ENCODE measurements at regions not wholly inside any gene's neighbourhood (a gene's known extent, or its start where the extent isn't known, plus 50 kb on each side); places are given as distances from the start of the nearest gene placed in this dataset.

DNA sequence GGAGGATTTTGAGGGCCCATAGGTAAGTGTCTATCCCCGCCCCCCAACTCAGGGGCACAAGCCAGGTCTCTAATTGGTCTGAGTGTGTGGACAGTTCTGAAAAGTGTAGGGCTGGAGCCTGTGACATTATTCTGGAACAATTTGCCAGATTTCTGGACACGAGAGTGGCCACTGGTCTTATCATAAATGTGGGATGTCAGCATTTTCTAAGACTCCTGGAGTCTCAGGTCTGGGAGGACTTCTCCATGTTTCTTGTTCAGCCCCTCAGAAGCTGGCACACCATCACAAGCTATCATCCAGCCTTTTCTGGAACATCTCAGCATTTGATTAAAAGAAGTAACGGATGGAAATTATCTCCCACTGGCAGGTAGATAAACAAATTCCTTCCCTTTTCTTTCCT, 141.4 kb downstream of the SEC61B start:
- no peak for TF ChIP-seq CTCF (conservative IDR thresholded peaks at IDR 0.05)
- H3K4me1 ChIP-seq (ENCODE audit: insufficient read depth, low read length): no peaks in the 10 kb centered on the region
- H3T11ph ChIP-seq (ENCODE audit: low read length): no peak overlapping the region
- H3K56ac ChIP-seq (ENCODE audit: insufficient read length, low read depth, low read length): no peak overlapping the region
- H3K4ac ChIP-seq (ENCODE audit: low read depth, low read length): no peak overlapping the region
- no peak overlapping the region for H4K5ac ChIP-seq (ENCODE audit: insufficient read length, low read depth, low read length)
- peaks cover 13% of the 10 kb centered on the region for H3K27me3 Mint-ChIP-seq (ENCODE audit: low read depth)
- no peaks in the 10 kb centered on the region for H3K9me3 ChIP-seq (ENCODE audit: control insufficient read depth, low read depth, low read length)
- no peak overlapping the region for H3K18ac ChIP-seq (ENCODE audit: insufficient read length, low read depth, low read length)
- H3K27me3 ChIP-seq (ENCODE audit: insufficient read depth, low read length): no peaks in the 10 kb centered on the region
- no peak overlapping the region for H2AK5ac ChIP-seq (ENCODE audit: insufficient read length, low read length)
- no peaks in the 10 kb centered on the region for H3K9me3 Mint-ChIP-seq
- WGBS (ENCODE audit: extremely low coverage, insufficient read length, low lambda C conversion rate): no CpG with 5 or more reads among the region's 3 CpGs
- H3K79me2 ChIP-seq (ENCODE audit: insufficient read depth, low read length): no peaks in the 10 kb centered on the region
- H4K8ac ChIP-seq (replicated peaks; ENCODE audit: insufficient read length, low read depth, low read length): no peak overlapping the region
- H2BK12ac ChIP-seq (ENCODE audit: insufficient read length, low read depth, low read length): no peak overlapping the region
- no peak for DNase-seq
- no peak overlapping the region for H3K4me2 ChIP-seq (ENCODE audit: insufficient read depth, insufficient read length, low read length)
- no peak overlapping the region for H3K4me3 Mint-ChIP-seq
- peaks cover 11 to 21% of the 10 kb centered on the region in 2 experiments for H3K4me1 Mint-ChIP-seq
- H3K79me1 ChIP-seq (ENCODE audit: insufficient read depth, low read depth, low read length, poor library complexity, severe bottlenecking): no peaks in the 10 kb centered on the region
- H3K36me3 Mint-ChIP-seq (ENCODE audit: insufficient read depth in 1 of 3, low read depth in 3 of 3): no peaks in the 10 kb centered on the region
- no peaks in the 10 kb centered on the region for H4K20me1 ChIP-seq (ENCODE audit: control insufficient read depth, insufficient read depth, insufficient read length)
- no peak overlapping the region for H3K14ac ChIP-seq (ENCODE audit: insufficient read depth, low read length)
- no peak overlapping the region for H2BK15ac ChIP-seq (ENCODE audit: low read depth, low read length)
- no peak overlapping the region for H2BK5ac ChIP-seq (ENCODE audit: insufficient read length, low read length)
- H4K91ac ChIP-seq (ENCODE audit: insufficient read length, low read depth, low read length): no peak overlapping the region
- no peaks in the 10 kb centered on the region for H3K23me2 ChIP-seq (ENCODE audit: insufficient read length, low read depth, low read length, poor library complexity, severe bottlenecking)
- no peak overlapping the region for H2BK120ac ChIP-seq (ENCODE audit: low read depth, low read length, poor library complexity, severe bottlenecking)
- H2AFZ ChIP-seq (ENCODE audit: low read length): no peak overlapping the region
- no peak overlapping the region for H3K23ac ChIP-seq (ENCODE audit: insufficient read length, low read depth, low read length)
- H3K27ac ChIP-seq (ENCODE audit: insufficient read length, low read depth, low read length): no peak overlapping the region
- H3K27ac Mint-ChIP-seq: no peak overlapping the region
- H2BK20ac ChIP-seq (ENCODE audit: low read depth, low read length, poor library complexity, severe bottlenecking): no peak overlapping the region
- H3K9ac ChIP-seq (ENCODE audit: extremely low read depth, insufficient read length, low read length): no peak overlapping the region
